ENCODE measurements at regions not wholly inside any gene's neighbourhood (a gene's known extent, or its start where the extent isn't known, plus 50 kb on each side); places are given as distances from the start of the nearest gene placed in this dataset.

DNA sequence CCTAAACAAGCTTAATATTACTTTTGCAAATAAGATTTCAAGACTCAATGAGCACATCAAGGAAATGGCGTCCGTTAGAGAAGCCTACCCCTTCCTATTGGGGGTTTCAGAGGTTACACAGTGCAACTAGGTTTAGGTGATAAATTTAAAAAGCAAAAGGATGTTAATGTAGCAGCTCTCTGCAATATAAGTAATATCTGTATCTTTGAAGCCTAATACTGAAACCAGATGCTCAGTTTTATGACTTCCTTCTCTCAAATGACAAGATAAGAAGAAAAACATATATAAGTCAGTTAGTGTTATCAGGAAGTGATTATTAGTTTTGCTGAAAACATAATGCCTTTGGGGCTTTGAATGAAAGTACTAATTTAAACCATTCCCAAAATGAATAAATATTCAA, 54.3 kb upstream of the MED13 start:
- Histone ChIP-seq H3K27ac (ENCODE audit: low read depth) (no peak overlapping the region), H2AFZ (peak overlapping the region; percentile 43; the same call in 1 of the 2 replicates), H4K20me1 (replicated peaks; ENCODE audit: insufficient read depth) (no peaks in the 10 kb centered on the region), H3F3A (replicated peaks; ENCODE audit: low read depth) (no peaks in the 10 kb centered on the region), H3K4me2 (no peak overlapping the region), H3K9me2 (ENCODE audit: insufficient read depth) (no peaks in the 10 kb centered on the region), H3K4me3 (no peak overlapping the region), H3K4me1 (ENCODE audit: insufficient read depth) (no peaks in the 10 kb centered on the region), H3K27me3 (ENCODE audit: insufficient read depth) (no peaks in the 10 kb centered on the region), H3K79me2 (replicated peaks; ENCODE audit: insufficient read depth) (no peaks in the 10 kb centered on the region), H3K36me3 (ENCODE audit: insufficient read depth) (no peaks in the 10 kb centered on the region)
- no peaks in the 10 kb centered on the region for H3K27me3 Mint-ChIP-seq (ENCODE audit: insufficient read depth, low read depth, poor library complexity)
- H3K4me3 Mint-ChIP-seq, result no peak overlapping the region
- ATAC-seq (no peak), DNase-seq (ENCODE audit: low spot score) (no peak)
- no peaks in the 10 kb centered on the region for H3K9me3 Mint-ChIP-seq
- peaks cover 3% of the 10 kb centered on the region; the same call in 1 of the 3 replicates for H3K4me1 Mint-ChIP-seq
- TF ChIP-seq EZH2phosphoT487 (IDR thresholded peaks at IDR 0.05; ENCODE audit: unreplicated experiment) (no peak), EZH2 (IDR thresholded peaks at IDR 0.05; ENCODE audit: low read depth, unreplicated experiment) (no peak), CREB1 (CRISPR knock-in tag; IDR thresholded peaks at IDR 0.05; ENCODE audit: low read depth) (no peak), NANOG (IDR thresholded peaks at IDR 0.05; ENCODE audit: borderline replicate concordance) (no peak), ZNF114 (CRISPR knock-in tag; IDR thresholded peaks at IDR 0.05) (no peak), STAT1 (IDR thresholded peaks at IDR 0.05; ENCODE audit: unreplicated experiment) (no peak), JUNB (IDR thresholded peaks at IDR 0.05; ENCODE audit: unreplicated experiment) (no peak), ZNF331 (CRISPR knock-in tag; IDR thresholded peaks at IDR 0.05; ENCODE audit: low read depth) (no peak), POLR2AphosphoS5 (IDR thresholded peaks at IDR 0.05; ENCODE audit: low read depth) (no peak)
- TF ChIP-seq, protein P1, sequence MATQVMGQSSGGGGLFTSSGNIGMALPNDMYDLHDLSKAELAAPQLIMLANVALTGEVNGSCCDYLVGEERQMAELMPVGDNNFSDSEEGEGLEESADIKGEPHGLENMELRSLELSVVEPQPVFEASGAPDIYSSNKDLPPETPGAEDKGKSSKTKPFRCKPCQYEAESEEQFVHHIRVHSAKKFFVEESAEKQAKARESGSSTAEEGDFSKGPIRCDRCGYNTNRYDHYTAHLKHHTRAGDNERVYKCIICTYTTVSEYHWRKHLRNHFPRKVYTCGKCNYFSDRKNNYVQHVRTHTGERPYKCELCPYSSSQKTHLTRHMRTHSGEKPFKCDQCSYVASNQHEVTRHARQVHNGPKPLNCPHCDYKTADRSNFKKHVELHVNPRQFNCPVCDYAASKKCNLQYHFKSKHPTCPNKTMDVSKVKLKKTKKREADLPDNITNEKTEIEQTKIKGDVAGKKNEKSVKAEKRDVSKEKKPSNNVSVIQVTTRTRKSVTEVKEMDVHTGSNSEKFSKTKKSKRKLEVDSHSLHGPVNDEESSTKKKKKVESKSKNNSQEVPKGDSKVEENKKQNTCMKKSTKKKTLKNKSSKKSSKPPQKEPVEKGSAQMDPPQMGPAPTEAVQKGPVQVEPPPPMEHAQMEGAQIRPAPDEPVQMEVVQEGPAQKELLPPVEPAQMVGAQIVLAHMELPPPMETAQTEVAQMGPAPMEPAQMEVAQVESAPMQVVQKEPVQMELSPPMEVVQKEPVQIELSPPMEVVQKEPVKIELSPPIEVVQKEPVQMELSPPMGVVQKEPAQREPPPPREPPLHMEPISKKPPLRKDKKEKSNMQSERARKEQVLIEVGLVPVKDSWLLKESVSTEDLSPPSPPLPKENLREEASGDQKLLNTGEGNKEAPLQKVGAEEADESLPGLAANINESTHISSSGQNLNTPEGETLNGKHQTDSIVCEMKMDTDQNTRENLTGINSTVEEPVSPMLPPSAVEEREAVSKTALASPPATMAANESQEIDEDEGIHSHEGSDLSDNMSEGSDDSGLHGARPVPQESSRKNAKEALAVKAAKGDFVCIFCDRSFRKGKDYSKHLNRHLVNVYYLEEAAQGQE (IDR thresholded peaks at IDR 0.05; ENCODE audit: unreplicated experiment), result no peak
- TF ChIP-seq, protein P2, sequence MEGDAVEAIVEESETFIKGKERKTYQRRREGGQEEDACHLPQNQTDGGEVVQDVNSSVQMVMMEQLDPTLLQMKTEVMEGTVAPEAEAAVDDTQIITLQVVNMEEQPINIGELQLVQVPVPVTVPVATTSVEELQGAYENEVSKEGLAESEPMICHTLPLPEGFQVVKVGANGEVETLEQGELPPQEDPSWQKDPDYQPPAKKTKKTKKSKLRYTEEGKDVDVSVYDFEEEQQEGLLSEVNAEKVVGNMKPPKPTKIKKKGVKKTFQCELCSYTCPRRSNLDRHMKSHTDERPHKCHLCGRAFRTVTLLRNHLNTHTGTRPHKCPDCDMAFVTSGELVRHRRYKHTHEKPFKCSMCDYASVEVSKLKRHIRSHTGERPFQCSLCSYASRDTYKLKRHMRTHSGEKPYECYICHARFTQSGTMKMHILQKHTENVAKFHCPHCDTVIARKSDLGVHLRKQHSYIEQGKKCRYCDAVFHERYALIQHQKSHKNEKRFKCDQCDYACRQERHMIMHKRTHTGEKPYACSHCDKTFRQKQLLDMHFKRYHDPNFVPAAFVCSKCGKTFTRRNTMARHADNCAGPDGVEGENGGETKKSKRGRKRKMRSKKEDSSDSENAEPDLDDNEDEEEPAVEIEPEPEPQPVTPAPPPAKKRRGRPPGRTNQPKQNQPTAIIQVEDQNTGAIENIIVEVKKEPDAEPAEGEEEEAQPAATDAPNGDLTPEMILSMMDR (conservative IDR thresholded peaks at IDR 0.05; ENCODE audit: low read depth in 2 of 2), result no peak
- TF ChIP-seq, protein P3, sequence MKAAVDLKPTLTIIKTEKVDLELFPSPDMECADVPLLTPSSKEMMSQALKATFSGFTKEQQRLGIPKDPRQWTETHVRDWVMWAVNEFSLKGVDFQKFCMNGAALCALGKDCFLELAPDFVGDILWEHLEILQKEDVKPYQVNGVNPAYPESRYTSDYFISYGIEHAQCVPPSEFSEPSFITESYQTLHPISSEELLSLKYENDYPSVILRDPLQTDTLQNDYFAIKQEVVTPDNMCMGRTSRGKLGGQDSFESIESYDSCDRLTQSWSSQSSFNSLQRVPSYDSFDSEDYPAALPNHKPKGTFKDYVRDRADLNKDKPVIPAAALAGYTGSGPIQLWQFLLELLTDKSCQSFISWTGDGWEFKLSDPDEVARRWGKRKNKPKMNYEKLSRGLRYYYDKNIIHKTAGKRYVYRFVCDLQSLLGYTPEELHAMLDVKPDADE (IDR thresholded peaks at IDR 0.05), result no peak
- TF ChIP-seq, protein P4, sequence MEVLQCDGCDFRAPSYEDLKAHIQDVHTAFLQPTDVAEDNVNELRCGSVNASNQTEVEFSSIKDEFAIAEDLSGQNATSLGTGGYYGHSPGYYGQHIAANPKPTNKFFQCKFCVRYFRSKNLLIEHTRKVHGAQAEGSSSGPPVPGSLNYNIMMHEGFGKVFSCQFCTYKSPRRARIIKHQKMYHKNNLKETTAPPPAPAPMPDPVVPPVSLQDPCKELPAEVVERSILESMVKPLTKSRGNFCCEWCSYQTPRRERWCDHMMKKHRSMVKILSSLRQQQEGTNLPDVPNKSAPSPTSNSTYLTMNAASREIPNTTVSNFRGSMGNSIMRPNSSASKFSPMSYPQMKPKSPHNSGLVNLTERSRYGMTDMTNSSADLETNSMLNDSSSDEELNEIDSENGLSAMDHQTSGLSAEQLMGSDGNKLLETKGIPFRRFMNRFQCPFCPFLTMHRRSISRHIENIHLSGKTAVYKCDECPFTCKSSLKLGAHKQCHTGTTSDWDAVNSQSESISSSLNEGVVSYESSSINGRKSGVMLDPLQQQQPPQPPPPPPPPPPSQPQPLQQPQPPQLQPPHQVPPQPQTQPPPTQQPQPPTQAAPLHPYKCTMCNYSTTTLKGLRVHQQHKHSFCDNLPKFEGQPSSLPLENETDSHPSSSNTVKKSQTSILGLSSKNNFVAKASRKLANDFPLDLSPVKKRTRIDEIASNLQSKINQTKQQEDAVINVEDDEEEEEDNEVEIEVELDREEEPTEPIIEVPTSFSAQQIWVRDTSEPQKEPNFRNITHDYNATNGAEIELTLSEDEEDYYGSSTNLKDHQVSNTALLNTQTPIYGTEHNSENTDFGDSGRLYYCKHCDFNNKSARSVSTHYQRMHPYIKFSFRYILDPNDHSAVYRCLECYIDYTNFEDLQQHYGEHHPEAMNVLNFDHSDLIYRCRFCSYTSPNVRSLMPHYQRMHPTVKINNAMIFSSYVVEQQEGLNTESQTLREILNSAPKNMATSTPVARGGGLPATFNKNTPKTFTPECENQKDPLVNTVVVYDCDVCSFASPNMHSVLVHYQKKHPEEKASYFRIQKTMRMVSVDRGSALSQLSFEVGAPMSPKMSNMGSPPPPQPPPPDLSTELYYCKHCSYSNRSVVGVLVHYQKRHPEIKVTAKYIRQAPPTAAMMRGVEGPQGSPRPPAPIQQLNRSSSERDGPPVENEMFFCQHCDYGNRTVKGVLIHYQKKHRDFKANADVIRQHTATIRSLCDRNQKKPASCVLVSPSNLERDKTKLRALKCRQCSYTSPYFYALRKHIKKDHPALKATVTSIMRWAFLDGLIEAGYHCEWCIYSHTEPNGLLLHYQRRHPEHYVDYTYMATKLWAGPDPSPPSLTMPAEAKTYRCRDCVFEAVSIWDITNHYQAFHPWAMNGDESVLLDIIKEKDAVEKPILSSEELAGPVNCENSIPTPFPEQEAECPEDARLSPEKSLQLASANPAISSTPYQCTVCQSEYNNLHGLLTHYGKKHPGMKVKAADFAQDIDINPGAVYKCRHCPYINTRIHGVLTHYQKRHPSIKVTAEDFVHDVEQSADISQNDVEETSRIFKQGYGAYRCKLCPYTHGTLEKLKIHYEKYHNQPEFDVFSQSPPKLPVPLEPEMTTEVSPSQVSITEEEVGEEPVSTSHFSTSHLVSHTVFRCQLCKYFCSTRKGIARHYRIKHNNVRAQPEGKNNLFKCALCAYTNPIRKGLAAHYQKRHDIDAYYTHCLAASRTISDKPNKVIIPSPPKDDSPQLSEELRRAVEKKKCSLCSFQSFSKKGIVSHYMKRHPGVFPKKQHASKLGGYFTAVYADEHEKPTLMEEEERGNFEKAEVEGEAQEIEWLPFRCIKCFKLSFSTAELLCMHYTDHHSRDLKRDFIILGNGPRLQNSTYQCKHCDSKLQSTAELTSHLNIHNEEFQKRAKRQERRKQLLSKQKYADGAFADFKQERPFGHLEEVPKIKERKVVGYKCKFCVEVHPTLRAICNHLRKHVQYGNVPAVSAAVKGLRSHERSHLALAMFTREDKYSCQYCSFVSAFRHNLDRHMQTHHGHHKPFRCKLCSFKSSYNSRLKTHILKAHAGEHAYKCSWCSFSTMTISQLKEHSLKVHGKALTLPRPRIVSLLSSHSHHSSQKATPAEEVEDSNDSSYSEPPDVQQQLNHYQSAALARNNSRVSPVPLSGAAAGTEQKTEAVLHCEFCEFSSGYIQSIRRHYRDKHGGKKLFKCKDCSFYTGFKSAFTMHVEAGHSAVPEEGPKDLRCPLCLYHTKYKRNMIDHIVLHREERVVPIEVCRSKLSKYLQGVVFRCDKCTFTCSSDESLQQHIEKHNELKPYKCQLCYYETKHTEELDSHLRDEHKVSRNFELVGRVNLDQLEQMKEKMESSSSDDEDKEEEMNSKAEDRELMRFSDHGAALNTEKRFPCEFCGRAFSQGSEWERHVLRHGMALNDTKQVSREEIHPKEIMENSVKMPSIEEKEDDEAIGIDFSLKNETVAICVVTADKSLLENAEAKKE (CRISPR knock-in tag; IDR thresholded peaks at IDR 0.05), result no peak
- no peak overlapping the region for H3K27ac Mint-ChIP-seq
- no peaks in the 10 kb centered on the region for H3K36me3 Mint-ChIP-seq (ENCODE audit: low read depth)
